ENCODE measurements at regions not wholly inside any gene's neighbourhood (a gene's known extent, or its start where the extent isn't known, plus 50 kb on each side); places are given as distances from the start of the nearest gene placed in this dataset.
"Not testable (repeated sequence)": the region's sequence is repeated elsewhere in the genome, so short reads cannot be mapped to it uniquely, and the experiment has no call there.

GRCh38 chr2:84126530-84126929 lies 332.6 kb downstream of the SUCLG1 start:
- DNase-seq: no peak
- H3K27ac ChIP-seq: no peak overlapping the region

GRCh38 chr2:84126084-84126483 lies 333.0 kb downstream of the SUCLG1 start:
- H3K27me3 ChIP-seq: no peaks in the 10 kb centered on the region
- H3K9me3 ChIP-seq: no peaks in the 10 kb centered on the region
- H3K4me3 ChIP-seq: no peak overlapping the region
- ATAC-seq (no peak), DNase-seq (no peak)
- WGBS, 2 donors: 65 to 67% methylated on average over 1 of the region's 1 CpG
- TF ChIP-seq CTCF (IDR thresholded peaks at IDR 0.05): no peak
- TF ChIP-seq POLR2A (IDR thresholded peaks at IDR 0.05): no peak
- H3K27ac ChIP-seq: no peak overlapping the region
- no peaks in the 10 kb centered on the region for H3K36me3 ChIP-seq (replicated peaks in 1 of 2; ENCODE audit: insufficient read depth in 1 of 2, low read depth in 2 of 2)
- intact Hi-C loops (cut with DNase I): no loop called here
- H3K4me1 ChIP-seq: no peaks in the 10 kb centered on the region

More at GRCh38 chr2:84126530-84126929, 332.6 kb downstream of the SUCLG1 start:
- Histone ChIP-seq H3K9me3 (no peaks in the 10 kb centered on the region), H3K36me3 (replicated peaks in 1 of 2; ENCODE audit: insufficient read depth in 1 of 2, low read depth in 2 of 2) (no peaks in the 10 kb centered on the region), H3K4me1 (no peaks in the 10 kb centered on the region), H3K4me3 (no peak overlapping the region), H3K27me3 (no peaks in the 10 kb centered on the region)
- intact Hi-C loops (cut with DNase I): no loop called here
- ATAC-seq: no peak
- 31 to 35% methylated on average over 3 of the region's 3 CpGs for WGBS, 2 donors
- TF ChIP-seq CTCF (IDR thresholded peaks at IDR 0.05) (no peak), POLR2A (IDR thresholded peaks at IDR 0.05) (no peak)

- WGBS, 2 donors: 25 to 44% methylated on average over 4 of the region's 4 CpGs
- ATAC-seq (no peak), DNase-seq (no peak)
- no peaks in the 10 kb centered on the region for H3K4me1 ChIP-seq
- no peaks in the 10 kb centered on the region for H3K27me3 ChIP-seq
- no peak for TF ChIP-seq CTCF (IDR thresholded peaks at IDR 0.05)
- no peaks in the 10 kb centered on the region for H3K36me3 ChIP-seq (replicated peaks in 1 of 2; ENCODE audit: insufficient read depth in 1 of 2, low read depth in 2 of 2)
- H3K9me3 ChIP-seq: no peaks in the 10 kb centered on the region
- no peak overlapping the region for H3K4me3 ChIP-seq
- no peak overlapping the region for H3K27ac ChIP-seq
- intact Hi-C loops (cut with DNase I): no loop called here
Measured at GRCh38 chr2:84116143-84116542, 342.9 kb downstream of the SUCLG1 start.

- no peak for DNase-seq
- no peak for TF ChIP-seq POLR2A (IDR thresholded peaks at IDR 0.05)
- no peak for TF ChIP-seq CTCF (IDR thresholded peaks at IDR 0.05)
- no peaks in the 10 kb centered on the region for H3K4me1 ChIP-seq
- no peaks in the 10 kb centered on the region for H3K36me3 ChIP-seq (replicated peaks in 1 of 2; ENCODE audit: insufficient read depth in 1 of 2, low read depth in 2 of 2)
- ATAC-seq: no peak
- intact Hi-C loops (cut with DNase I): no loop called here
- no peaks in the 10 kb centered on the region for H3K27me3 ChIP-seq
- H3K27ac ChIP-seq: no peak overlapping the region
- no peak overlapping the region for H3K4me3 ChIP-seq
- no peaks in the 10 kb centered on the region for H3K9me3 ChIP-seq
- WGBS, 2 donors: 45 to 69% methylated on average over 2 of the region's 2 CpGs
Measured at GRCh38 chr2:84115173-84115857, 343.8 kb downstream of the SUCLG1 start.

- H3K4me3 ChIP-seq; H3K4me1 ChIP-seq; H3K27ac ChIP-seq; DNase-seq; H3K27me3 ChIP-seq; H3K36me3 ChIP-seq (replicated peaks in 1 of 2; ENCODE audit: insufficient read depth in 1 of 2, low read depth in 2 of 2); ATAC-seq; intact Hi-C loops (cut with DNase I); H3K9me3 ChIP-seq: not testable (repeated sequence)
- 84 to 87% methylated on average over 13 to 15 of the region's 15 CpGs for WGBS, 2 donors
Measured at GRCh38 chr2:84103816-84104527, 355.1 kb downstream of the SUCLG1 start.

All from body of pancreas (tissue), 4 donors.